Brain microvascular endothelial cell (primary cell): ENCODE measurements at regions not wholly inside any gene's neighbourhood (a gene's known extent, or its start where the extent isn't known, plus 50 kb on each side); places are given as distances from the start of the nearest gene placed in this dataset.

Experiments
- DNase-seq: peaks from one replicate; pipeline ENCODE4 v3.0.0-alpha.2; 2020
- H3K27ac ChIP-seq: fragments of 250-450 bp; sonication (Bioruptor Pico); 2 replicates; pipeline ENCODE4 v1.5.1; 2020; ENCODE audit warnings: mild to moderate bottlenecking, moderate library complexity
- H3K27me3 ChIP-seq: fragments of 250-450 bp; sonication (Bioruptor Pico); replicated peaks from 2 replicates; pipeline ENCODE4 v1.5.1; 2020; ENCODE audit warnings: mild to moderate bottlenecking
- H3K36me3 ChIP-seq: fragments of 250-450 bp; sonication (Bioruptor Pico); replicated peaks from 2 replicates; pipeline ENCODE4 v1.5.1; 2020; ENCODE audit warnings: mild to moderate bottlenecking
- H3K4me3 ChIP-seq: 2 replicates; pipeline ENCODE4 v1.5.1; 2011; ENCODE audit warnings: low read depth, mild to moderate bottlenecking, control low read depth, low read length, moderate library complexity
- CTCF ChIP-seq: IDR thresholded peaks from 2 replicates; pipeline ENCODE4 v1.5.1; 2011; ENCODE audit warnings: low read depth, mild to moderate bottlenecking, moderate library complexity, low read length, control low read depth, inconsistent platforms; ENCODE audit errors: missing control alignments
- in situ Hi-C: cut with HindIII; loops from 2 replicates; pipeline ENCODE4 v1.10.0; 2017; ENCODE audit warnings: low sequenced_read_pairs, low pct_ligation_motif_present

- TF ChIP-seq CTCF = no peak
Measured at GRCh38 chr4:35689870-35690269, 554.4 kb downstream of the ARAP2 start.

GRCh38 chr4:35690271-35690670, 554.0 kb downstream of the ARAP2 start:
- no peak for DNase-seq
- H3K27ac ChIP-seq = no peak overlapping the region
- H3K4me3 ChIP-seq = no peak overlapping the region
- in situ Hi-C loops = no loop called here
- H3K27me3 ChIP-seq = no peaks in the 10 kb centered on the region
- H3K36me3 ChIP-seq = no peaks in the 10 kb centered on the region
- no peak for TF ChIP-seq CTCF

More at GRCh38 chr4:35689870-35690269, 554.4 kb downstream of the ARAP2 start:
- no peak for DNase-seq
- in situ Hi-C loops = no loop called here
- Histone ChIP-seq H3K27ac (no peak overlapping the region), H3K4me3 (no peak overlapping the region), H3K36me3 (no peaks in the 10 kb centered on the region), H3K27me3 (no peaks in the 10 kb centered on the region)

- in situ Hi-C loops = no loop called here
- Histone ChIP-seq H3K27ac (no peak overlapping the region), H3K36me3 (no peaks in the 10 kb centered on the region), H3K4me3 (no peak overlapping the region), H3K27me3 (no peaks in the 10 kb centered on the region)
- no peak for TF ChIP-seq CTCF
- no peak for DNase-seq
Measured at GRCh38 chr4:35695003-35695402, 549.3 kb downstream of the ARAP2 start.

GRCh38 chr4:35695421-35695820, 548.9 kb downstream of the ARAP2 start:
- in situ Hi-C loops = no loop called here
- TF ChIP-seq CTCF = no peak
- Histone ChIP-seq H3K27ac (no peak overlapping the region), H3K36me3 (no peaks in the 10 kb centered on the region), H3K4me3 (no peak overlapping the region), H3K27me3 (no peaks in the 10 kb centered on the region)
- no peak for DNase-seq

- no peaks in the 10 kb centered on the region for H3K27me3 ChIP-seq
- TF ChIP-seq CTCF = no peak
- no peak overlapping the region for H3K4me3 ChIP-seq
- H3K36me3 ChIP-seq = no peaks in the 10 kb centered on the region
- H3K27ac ChIP-seq = no peak overlapping the region
- DNase-seq = no peak
- in situ Hi-C loops = no loop called here
Measured at GRCh38 chr4:35697210-35697736, 547.0 kb downstream of the ARAP2 start.

- no peak overlapping the region for H3K27ac ChIP-seq
- DNase-seq = no peak
- no peak for TF ChIP-seq CTCF
- no peak overlapping the region for H3K4me3 ChIP-seq
- in situ Hi-C loops = no loop called here
- no peaks in the 10 kb centered on the region for H3K27me3 ChIP-seq
- H3K36me3 ChIP-seq = no peaks in the 10 kb centered on the region
Measured at GRCh38 chr4:35700663-35701062, 543.7 kb downstream of the ARAP2 start.
